Adrenal gland (tissue), 5 donors: ENCODE measurements at regions not wholly inside any gene's neighbourhood (a gene's known extent, or its start where the extent isn't known, plus 50 kb on each side); places are given as distances from the start of the nearest gene placed in this dataset.

ENCODE experiments used
- CTCF ChIP-seq, 6 experiments: fragments of 450-650 bp in 4 of 6; fragments of 200-600 bp in 2 of 6; sonication (generic) in 1 of 6; IDR thresholded peaks; 1 replicate in 5 of 6; 2 replicates in 1 of 6; pipeline versions ENCODE4 v1.5.1 to v1.8.0; 2016 to 2021; ENCODE audit warnings: antibody characterized with exemption in 6 of 6, mild to moderate bottlenecking in 2 of 6, moderate library complexity in 1 of 6
- POLR2A ChIP-seq, 2 donors: fragments of 450-650 bp; IDR thresholded peaks; one replicate each; pipeline ENCODE4 v1.6.1; 2017; ENCODE audit warnings: antibody characterized with exemption in 2 of 2, mild to moderate bottlenecking in 2 of 2, moderate library complexity in 1 of 2
- donor health status: DM: no; HTN: no; CAD: no.

- no peak for TF ChIP-seq CTCF (IDR thresholded peaks at IDR 0.05)
- TF ChIP-seq POLR2A (IDR thresholded peaks at IDR 0.05): no peak
These were observed 107.3 kb upstream of the ANKRD55 start for GRCh38 chr5:56340196-56340980.
